ENCODE measurements at regions not wholly inside any gene's neighbourhood (a gene's known extent, or its start where the extent isn't known, plus 50 kb on each side); places are given as distances from the start of the nearest gene placed in this dataset.
"Not testable (repeated sequence)": the region's sequence is repeated elsewhere in the genome, so short reads cannot be mapped to it uniquely, and the experiment has no call there.

GRCh38 chr14:87360246-87360645, 632.7 kb downstream of the GALC start:
- not testable (repeated sequence) for TF ChIP-seq CTCF, POLR2A (IDR thresholded peaks at IDR 0.05)

Measured in adrenal gland (tissue), 5 donors.